ENCODE measurements at regions not wholly inside any gene's neighbourhood (a gene's known extent, or its start where the extent isn't known, plus 50 kb on each side); places are given as distances from the start of the nearest gene placed in this dataset.

- no peak for DNase-seq (ENCODE audit: extremely low read depth, low read depth)
- TF ChIP-seq CTCF (IDR thresholded peaks at IDR 0.05; ENCODE audit: low read depth, low read length): no peak
Observed at GRCh38 chr10:4474829-4475228, 351.2 kb upstream of the AKR1E2 start.

GRCh38 chr10:4473977-4474376 is 352.0 kb upstream of the AKR1E2 start:
- no peak for TF ChIP-seq CTCF (IDR thresholded peaks at IDR 0.05; ENCODE audit: low read depth, low read length)
- DNase-seq (ENCODE audit: extremely low read depth, low read depth): no peak

GRCh38 chr10:4472190-4472904 is 353.7 kb upstream of the AKR1E2 start:
- no peak for TF ChIP-seq CTCF (IDR thresholded peaks at IDR 0.05; ENCODE audit: low read depth, low read length)
- DNase-seq (ENCODE audit: extremely low read depth, low read depth): no peak

- no peak for TF ChIP-seq CTCF (IDR thresholded peaks at IDR 0.05; ENCODE audit: low read depth, low read length)
- peak; percentile 31 for DNase-seq (ENCODE audit: extremely low read depth, low read depth)
Observed at GRCh38 chr10:4470231-4470835, 355.7 kb upstream of the AKR1E2 start.

GRCh38 chr10:4467481-4467880 is 358.5 kb upstream of the AKR1E2 start:
- DNase-seq (ENCODE audit: extremely low read depth, low read depth): no peak
- no peak for TF ChIP-seq CTCF (IDR thresholded peaks at IDR 0.05; ENCODE audit: low read depth, low read length)

- TF ChIP-seq CTCF (IDR thresholded peaks at IDR 0.05; ENCODE audit: low read depth, low read length): no peak
- DNase-seq (ENCODE audit: extremely low read depth, low read depth): no peak
Observed at GRCh38 chr10:4460267-4460666, 365.7 kb upstream of the AKR1E2 start.

GRCh38 chr10:4459531-4459930 is 366.5 kb upstream of the AKR1E2 start:
- TF ChIP-seq CTCF (IDR thresholded peaks at IDR 0.05; ENCODE audit: low read depth, low read length): no peak

More at GRCh38 chr10:4459531-4459930, 366.5 kb upstream of the AKR1E2 start:
- DNase-seq (ENCODE audit: extremely low read depth, low read depth): no peak

All from AG09319 (cell line).